Activated B cell treated with CpG ODN at 0.5 μM for 24 hours (primary cell): ENCODE measurements at regions not wholly inside any gene's neighbourhood (a gene's known extent, or its start where the extent isn't known, plus 50 kb on each side); places are given as distances from the start of the nearest gene placed in this dataset.

Source experiments
- ATAC-seq: fragments of 200-7000 bp; cut with Tn5 transposase; one replicate; pipeline ENCODE4 v1.10.0; 2021; ENCODE audit warnings: low read depth, mild to moderate bottlenecking, moderate library complexity
- CTCF ChIA-PET: fragments of 350-600 bp; sonication (Branson Sonifier 250); formaldehyde crosslinking; loops from one replicate; lab custom pipeline; 2021; ENCODE audit warnings: antibody characterized with exemption; lab: Charles Lee
- POLR2A ChIA-PET: fragments of 350-600 bp; sonication (Branson Sonifier 250); formaldehyde crosslinking; loops from one replicate; lab custom pipeline; 2021; ENCODE audit warnings: antibody characterized with exemption; lab: Charles Lee
- DNase-seq: peaks from one replicate; pipeline ENCODE4 v3.0.0; 2022
- H3K27ac Mint-ChIP-seq: one replicate; pipeline ENCODE4 v1.8.0; 2020; ENCODE audit warnings: mixed read lengths
- H3K27me3 Mint-ChIP-seq: one replicate; pipeline ENCODE4 v1.8.0; 2021; ENCODE audit warnings: mixed read lengths
- H3K36me3 Mint-ChIP-seq: one replicate; pipeline ENCODE4 v1.8.0; 2021; ENCODE audit warnings: low read depth, mixed read lengths
- H3K4me1 Mint-ChIP-seq: one replicate; pipeline ENCODE4 v1.8.0; 2021; ENCODE audit warnings: mixed read lengths
- H3K4me3 Mint-ChIP-seq: one replicate; pipeline ENCODE4 v1.8.0; 2020; ENCODE audit warnings: mild to moderate bottlenecking, mixed read lengths
- H3K9me3 Mint-ChIP-seq: one replicate; pipeline ENCODE4 v1.8.0; 2020; ENCODE audit warnings: mixed read lengths
- CTCF ChIP-seq: fragments of 200-600 bp; IDR thresholded peaks from one replicate; pipeline ENCODE4 v1.8.0; 2022; ENCODE audit warnings: antibody characterized with exemption, mild to moderate bottlenecking
- intact Hi-C: fragments of 100-400 bp; cut with micrococcal nuclease; formaldehyde crosslinking; loops from one replicate; pipeline ENCODE4 v1.15.1; 2024

- Mint-ChIP-seq H3K4me3 (no peak overlapping the region), H3K9me3 (peaks cover 15% of the 10 kb centered on the region), H3K27me3 (peaks cover 5% of the 10 kb centered on the region), H3K27ac (no peak overlapping the region), H3K4me1 (no peaks in the 10 kb centered on the region), H3K36me3 (no peaks in the 10 kb centered on the region)
- ChIA-PET POLR2A (no interaction called here), CTCF (no interaction called here)
- TF ChIP-seq CTCF: no peak
- ATAC-seq (no peak), DNase-seq (no peak)
- intact Hi-C loops: no loop called here
Observed at GRCh38 chr4:77344784-77345183, 187.8 kb downstream of the CCNG2 start.

GRCh38 chr4:77347351-77347966 is 190.5 kb downstream of the CCNG2 start:
- Mint-ChIP-seq H3K9me3 (peaks cover 2% of the 10 kb centered on the region), H3K27me3 (peaks cover 5% of the 10 kb centered on the region), H3K4me3 (no peak overlapping the region), H3K4me1 (no peaks in the 10 kb centered on the region), H3K27ac (no peak overlapping the region), H3K36me3 (no peaks in the 10 kb centered on the region)
- ChIA-PET POLR2A (no interaction called here), CTCF (no interaction called here)
- DNase-seq: no peak
- no peak for TF ChIP-seq CTCF
- intact Hi-C loops: no loop called here
- no peak for ATAC-seq

- CTCF ChIA-PET: no interaction called here
- no peak overlapping the region for H3K27ac Mint-ChIP-seq
- peaks cover 3% of the 10 kb centered on the region for H3K27me3 Mint-ChIP-seq
- no peak for TF ChIP-seq CTCF
- POLR2A ChIA-PET: no interaction called here
- H3K36me3 Mint-ChIP-seq: no peaks in the 10 kb centered on the region
- intact Hi-C loops: no loop called here
- no peak for DNase-seq
- H3K4me1 Mint-ChIP-seq: no peaks in the 10 kb centered on the region
- ATAC-seq: no peak
- no peak overlapping the region for H3K4me3 Mint-ChIP-seq
- no peaks in the 10 kb centered on the region for H3K9me3 Mint-ChIP-seq
Observed at GRCh38 chr4:77348815-77349214, 191.8 kb downstream of the CCNG2 start.

- H3K27me3 Mint-ChIP-seq: peaks cover 3% of the 10 kb centered on the region
- no peaks in the 10 kb centered on the region for H3K36me3 Mint-ChIP-seq
- DNase-seq: no peak
- no peak for ATAC-seq
- no peaks in the 10 kb centered on the region for H3K9me3 Mint-ChIP-seq
- H3K27ac Mint-ChIP-seq: no peak overlapping the region
- no peak overlapping the region for H3K4me3 Mint-ChIP-seq
- CTCF ChIA-PET: no interaction called here
- peaks cover 2% of the 10 kb centered on the region for H3K4me1 Mint-ChIP-seq
- intact Hi-C loops: no loop called here
- no peak for TF ChIP-seq CTCF
- POLR2A ChIA-PET: no interaction called here
Observed at GRCh38 chr4:77349364-77349763, 192.4 kb downstream of the CCNG2 start.

- Mint-ChIP-seq H3K27ac (no peak overlapping the region), H3K9me3 (no peaks in the 10 kb centered on the region), H3K4me3 (no peak overlapping the region), H3K4me1 (peaks cover 6% of the 10 kb centered on the region), H3K27me3 (peaks cover 3% of the 10 kb centered on the region), H3K36me3 (no peaks in the 10 kb centered on the region)
- ATAC-seq (no peak), DNase-seq (no peak)
- intact Hi-C loops: no loop called here
- ChIA-PET CTCF (no interaction called here), POLR2A (no interaction called here)
- no peak for TF ChIP-seq CTCF
Observed at GRCh38 chr4:77349796-77350195, 192.8 kb downstream of the CCNG2 start.
